DOHH2 (cell line): ENCODE measurements at regions not wholly inside any gene's neighbourhood (a gene's known extent, or its start where the extent isn't known, plus 50 kb on each side); places are given as distances from the start of the nearest gene placed in this dataset.

Source experiments
- H3F3A ChIP-seq: fragments of 200-600 bp; sonication (generic), shearing (Covaris generic); 2 replicates; pipeline ENCODE4 v1.6.0; 2016; ENCODE audit warnings: antibody characterized with exemption, mild to moderate bottlenecking; ENCODE audit not compliant: control insufficient read depth, insufficient read depth
- H3K27ac ChIP-seq: fragments of 200-600 bp; sonication (generic); 2 replicates; pipeline ENCODE4 v1.5.1; 2014; ENCODE audit warnings: low read depth, mild to moderate bottlenecking, low read length, moderate library complexity
- H3K27me3 ChIP-seq: fragments of 200-600 bp; sonication (generic); 2 replicates; pipeline ENCODE4 v1.6.1; 2014; ENCODE audit warnings: mild to moderate bottlenecking, low read length, mixed read lengths; ENCODE audit not compliant: control insufficient read depth
- H3K36me3 ChIP-seq: fragments of 200-600 bp; sonication (generic); 2 replicates; pipeline ENCODE4 v1.6.1; 2014; ENCODE audit warnings: mild to moderate bottlenecking, low read length, moderate library complexity, mixed read lengths; ENCODE audit not compliant: control insufficient read depth
- H3K4me1 ChIP-seq: fragments of 200-600 bp; sonication (generic); 2 replicates; pipeline ENCODE4 v1.6.1; 2014; ENCODE audit warnings: mild to moderate bottlenecking, low read length, mixed read lengths; ENCODE audit not compliant: control insufficient read depth
- H3K4me2 ChIP-seq: fragments of 200-600 bp; sonication (generic); 2 replicates; pipeline ENCODE4 v1.6.0; 2014; ENCODE audit warnings: mild to moderate bottlenecking, low read length, moderate library complexity
- H3K4me3 ChIP-seq: fragments of 200-600 bp; sonication (generic); 2 replicates; pipeline ENCODE4 v1.5.1; 2014; ENCODE audit warnings: mild to moderate bottlenecking, low read length, mixed read lengths
- H3K79me2 ChIP-seq: fragments of 200-600 bp; sonication (generic); 2 replicates; pipeline ENCODE4 v1.6.1; 2014; ENCODE audit warnings: mild to moderate bottlenecking, low read length, mixed read lengths; ENCODE audit not compliant: control insufficient read depth
- H3K9me2 ChIP-seq: fragments of 200-600 bp; sonication (generic); replicated peaks from 2 replicates; pipeline ENCODE4 v1.6.1; 2014; ENCODE audit warnings: mild to moderate bottlenecking, low read length, mixed read lengths; ENCODE audit not compliant: control insufficient read depth
- H3K9me3 ChIP-seq: fragments of 200-600 bp; sonication (generic); 2 replicates; pipeline ENCODE4 v1.6.1; 2014; ENCODE audit warnings: antibody characterized with exemption, low read length, mixed read lengths; ENCODE audit not compliant: control insufficient read depth, insufficient read depth
- H4K20me1 ChIP-seq: fragments of 200-600 bp; sonication (generic); 2 replicates; pipeline ENCODE4 v1.6.0; 2014; ENCODE audit warnings: low read depth, mild to moderate bottlenecking, antibody characterized with exemption, low read length, moderate library complexity; ENCODE audit not compliant: control insufficient read depth, insufficient read depth
- CTCF ChIP-seq: fragments of 200-600 bp; sonication (generic); IDR thresholded peaks from one replicate; pipeline ENCODE4 v1.5.1; 2014; ENCODE audit warnings: antibody characterized with exemption, mild to moderate bottlenecking, low read depth, low read length; ENCODE audit not compliant: poor library complexity, severe bottlenecking
- EZH2phosphoT487 ChIP-seq: fragments of 200-600 bp; sonication (generic); IDR thresholded peaks from 2 replicates; pipeline ENCODE4 v1.6.1; 2017; ENCODE audit warnings: borderline replicate concordance, mild to moderate bottlenecking, antibody characterized with exemption, low read length, moderate library complexity, mixed read lengths

GRCh38 chr5:16350816-16351215, 114.8 kb downstream of the ZNF622 start:
- Histone ChIP-seq H3K4me3 (no peak overlapping the region), H3K4me2 (no peak overlapping the region), H3K9me3 (peaks cover 10% of the 10 kb centered on the region), H4K20me1 (no peaks in the 10 kb centered on the region), H3K36me3 (no peaks in the 10 kb centered on the region), H3K9me2 (no peaks in the 10 kb centered on the region), H3K79me2 (no peaks in the 10 kb centered on the region), H3K4me1 (peaks cover 32% of the 10 kb centered on the region), H3F3A (no peaks in the 10 kb centered on the region; the same call in 1 of the 2 replicates), H3K27ac (no peak overlapping the region), H3K27me3 (no peaks in the 10 kb centered on the region)
- no peak for TF ChIP-seq EZH2phosphoT487
- no peak for TF ChIP-seq CTCF

GRCh38 chr5:16346380-16346779, 119.2 kb downstream of the ZNF622 start:
- H3K4me3 ChIP-seq = no peak overlapping the region

GRCh38 chr5:16345454-16345853, 120.1 kb downstream of the ZNF622 start:
- H3K4me1 ChIP-seq = no peaks in the 10 kb centered on the region
- no peaks in the 10 kb centered on the region for H3K79me2 ChIP-seq
- H3F3A ChIP-seq = no peaks in the 10 kb centered on the region
- TF ChIP-seq EZH2phosphoT487 (no peak), CTCF (no peak)
- H3K36me3 ChIP-seq = no peaks in the 10 kb centered on the region
- H3K4me3 ChIP-seq = no peak overlapping the region
- H3K9me3 ChIP-seq = no peaks in the 10 kb centered on the region
- H3K27me3 ChIP-seq = no peaks in the 10 kb centered on the region
- H3K27ac ChIP-seq = no peak overlapping the region
- H3K9me2 ChIP-seq = no peaks in the 10 kb centered on the region
- no peak overlapping the region for H3K4me2 ChIP-seq
- no peaks in the 10 kb centered on the region for H4K20me1 ChIP-seq

More at GRCh38 chr5:16346380-16346779, 119.2 kb downstream of the ZNF622 start:
- no peak overlapping the region for H3K4me2 ChIP-seq
- no peaks in the 10 kb centered on the region for H3F3A ChIP-seq
- no peaks in the 10 kb centered on the region for H3K79me2 ChIP-seq
- 0 out of 2 replicates have a peak, but pooled peaks cover 4% of the 10 kb centered on the region for H3K4me1 ChIP-seq
- H3K27me3 ChIP-seq = no peaks in the 10 kb centered on the region
- TF ChIP-seq EZH2phosphoT487 (no peak), CTCF (no peak)
- H3K27ac ChIP-seq = no peak overlapping the region
- H3K9me3 ChIP-seq = no peaks in the 10 kb centered on the region
- H3K36me3 ChIP-seq = no peaks in the 10 kb centered on the region
- H3K9me2 ChIP-seq = no peaks in the 10 kb centered on the region
- no peaks in the 10 kb centered on the region for H4K20me1 ChIP-seq

GRCh38 chr5:16326137-16326536, 139.5 kb downstream of the ZNF622 start:
- TF ChIP-seq EZH2phosphoT487 = no peak
- no peak for TF ChIP-seq CTCF
- no peaks in the 10 kb centered on the region for H3K36me3 ChIP-seq
- no peak overlapping the region for H3K27ac ChIP-seq

More at GRCh38 chr5:16326137-16326536, 139.5 kb downstream of the ZNF622 start:
- H3K4me2 ChIP-seq = no peak overlapping the region
- H3K4me1 ChIP-seq = no peaks in the 10 kb centered on the region
- no peak overlapping the region for H3K4me3 ChIP-seq
- no peaks in the 10 kb centered on the region for H3F3A ChIP-seq
- no peaks in the 10 kb centered on the region for H4K20me1 ChIP-seq
- no peaks in the 10 kb centered on the region for H3K9me3 ChIP-seq
- H3K9me2 ChIP-seq = no peaks in the 10 kb centered on the region; the same call in 1 of the 2 replicates
- H3K27me3 ChIP-seq = no peaks in the 10 kb centered on the region
- no peaks in the 10 kb centered on the region for H3K79me2 ChIP-seq
